GM03348 (cell line): ENCODE measurements at regions not wholly inside any gene's neighbourhood (a gene's known extent, or its start where the extent isn't known, plus 50 kb on each side); places are given as distances from the start of the nearest gene placed in this dataset.
A peak's percentile ranks its signal among the peaks of the same experiment; 100 is the strongest.

Experiments
- DNase-seq: peaks from one replicate; pipeline ENCODE4 v3.0.0; 2012; ENCODE audit warnings: low spot score

GRCh38 chr17:77725846-77726245, 232.7 kb upstream of the TNRC6C start:
- DNase-seq: no peak

- no peak for DNase-seq
Measured at GRCh38 chr17:77726549-77727006, 231.9 kb upstream of the TNRC6C start.

- DNase-seq: no peak
Measured at GRCh38 chr17:77727037-77727615, 231.4 kb upstream of the TNRC6C start.

- DNase-seq: no peak
Measured at GRCh38 chr17:77728474-77728795, 230.1 kb upstream of the TNRC6C start.

GRCh38 chr17:77728871-77729270, 229.6 kb upstream of the TNRC6C start:
- DNase-seq: no peak

- DNase-seq: no peak
Measured at GRCh38 chr17:77729587-77729986, 228.9 kb upstream of the TNRC6C start.

- DNase-seq: no peak
Measured at GRCh38 chr17:77730376-77730775, 228.1 kb upstream of the TNRC6C start.

- DNase-seq: no peak
Measured at GRCh38 chr17:77733576-77734296, 224.8 kb upstream of the TNRC6C start.

GRCh38 chr17:77734371-77735080, 224.0 kb upstream of the TNRC6C start:
- peak; percentile 78 for DNase-seq

GRCh38 chr17:77735081-77735565, 223.4 kb upstream of the TNRC6C start:
- DNase-seq: peak; percentile 21

GRCh38 chr17:77735566-77736198, 222.8 kb upstream of the TNRC6C start:
- no peak for DNase-seq

GRCh38 chr17:77736199-77736585, 222.3 kb upstream of the TNRC6C start:
- no peak for DNase-seq

- no peak for DNase-seq
Measured at GRCh38 chr17:77736721-77737120, 221.8 kb upstream of the TNRC6C start.

- DNase-seq: no peak
Measured at GRCh38 chr17:77737442-77738265, 220.8 kb upstream of the TNRC6C start.

GRCh38 chr17:77738751-77739531, 219.6 kb upstream of the TNRC6C start:
- DNase-seq: no peak

GRCh38 chr17:77740481-77740880, 218.0 kb upstream of the TNRC6C start:
- DNase-seq: no peak

- DNase-seq: no peak
Measured at GRCh38 chr17:77741109-77741508, 217.4 kb upstream of the TNRC6C start.

GRCh38 chr17:77742579-77742978, 215.9 kb upstream of the TNRC6C start:
- no peak for DNase-seq

GRCh38 chr17:77744066-77744988, 214.2 kb upstream of the TNRC6C start:
- no peak for DNase-seq

GRCh38 chr17:77745702-77746101, 212.8 kb upstream of the TNRC6C start:
- DNase-seq: no peak
